ENCODE measurements at regions not wholly inside any gene's neighbourhood (a gene's known extent, or its start where the extent isn't known, plus 50 kb on each side); places are given as distances from the start of the nearest gene placed in this dataset.

DNA sequence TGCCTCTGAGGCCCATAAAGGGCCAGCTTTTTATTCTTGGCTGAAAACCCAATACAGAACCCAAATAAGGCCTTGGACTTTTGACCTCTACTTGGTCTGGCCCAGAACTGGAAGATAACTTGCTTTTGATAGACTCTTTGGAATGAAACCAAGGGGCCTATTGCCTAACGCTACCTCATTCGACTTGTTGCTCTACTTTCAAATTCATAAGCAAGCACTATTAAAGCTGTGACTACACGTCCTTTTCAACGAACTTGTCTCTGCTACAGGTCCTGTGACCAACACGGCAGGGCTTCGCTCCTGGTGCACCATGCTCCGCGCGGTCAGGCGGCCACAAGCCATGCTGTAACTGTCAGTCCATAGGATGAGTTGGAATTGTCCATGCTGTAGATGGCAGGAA is 385.4 kb downstream of the MFSD1 start:
- TF ChIP-seq YY1 (IDR thresholded peaks at IDR 0.05; ENCODE audit: low read depth) (no peak), FOSL2 (IDR thresholded peaks at IDR 0.05; ENCODE audit: borderline replicate concordance, low read depth) (no peak), CHD2 (IDR thresholded peaks at IDR 0.05; ENCODE audit: low read length, partially characterized antibody) (no peak), GABPA (IDR thresholded peaks at IDR 0.05; ENCODE audit: low read depth) (no peak), POLR2AphosphoS5 (IDR thresholded peaks at IDR 0.05; ENCODE audit: low read depth, low read length) (no peak), USF1 (IDR thresholded peaks at IDR 0.05; ENCODE audit: borderline replicate concordance, low read depth) (no peak), SIN3A (IDR thresholded peaks at IDR 0.05; ENCODE audit: borderline replicate concordance, low read depth, low read length) (no peak), RXRA (IDR thresholded peaks at IDR 0.05; ENCODE audit: borderline replicate concordance, low read depth) (no peak), GATA2 (CRISPR knock-in tag; IDR thresholded peaks at IDR 0.05) (no peak)
- TF ChIP-seq, protein P1, sequence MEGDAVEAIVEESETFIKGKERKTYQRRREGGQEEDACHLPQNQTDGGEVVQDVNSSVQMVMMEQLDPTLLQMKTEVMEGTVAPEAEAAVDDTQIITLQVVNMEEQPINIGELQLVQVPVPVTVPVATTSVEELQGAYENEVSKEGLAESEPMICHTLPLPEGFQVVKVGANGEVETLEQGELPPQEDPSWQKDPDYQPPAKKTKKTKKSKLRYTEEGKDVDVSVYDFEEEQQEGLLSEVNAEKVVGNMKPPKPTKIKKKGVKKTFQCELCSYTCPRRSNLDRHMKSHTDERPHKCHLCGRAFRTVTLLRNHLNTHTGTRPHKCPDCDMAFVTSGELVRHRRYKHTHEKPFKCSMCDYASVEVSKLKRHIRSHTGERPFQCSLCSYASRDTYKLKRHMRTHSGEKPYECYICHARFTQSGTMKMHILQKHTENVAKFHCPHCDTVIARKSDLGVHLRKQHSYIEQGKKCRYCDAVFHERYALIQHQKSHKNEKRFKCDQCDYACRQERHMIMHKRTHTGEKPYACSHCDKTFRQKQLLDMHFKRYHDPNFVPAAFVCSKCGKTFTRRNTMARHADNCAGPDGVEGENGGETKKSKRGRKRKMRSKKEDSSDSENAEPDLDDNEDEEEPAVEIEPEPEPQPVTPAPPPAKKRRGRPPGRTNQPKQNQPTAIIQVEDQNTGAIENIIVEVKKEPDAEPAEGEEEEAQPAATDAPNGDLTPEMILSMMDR (IDR thresholded peaks at IDR 0.05) = no peak
- TF ChIP-seq, protein P2, sequence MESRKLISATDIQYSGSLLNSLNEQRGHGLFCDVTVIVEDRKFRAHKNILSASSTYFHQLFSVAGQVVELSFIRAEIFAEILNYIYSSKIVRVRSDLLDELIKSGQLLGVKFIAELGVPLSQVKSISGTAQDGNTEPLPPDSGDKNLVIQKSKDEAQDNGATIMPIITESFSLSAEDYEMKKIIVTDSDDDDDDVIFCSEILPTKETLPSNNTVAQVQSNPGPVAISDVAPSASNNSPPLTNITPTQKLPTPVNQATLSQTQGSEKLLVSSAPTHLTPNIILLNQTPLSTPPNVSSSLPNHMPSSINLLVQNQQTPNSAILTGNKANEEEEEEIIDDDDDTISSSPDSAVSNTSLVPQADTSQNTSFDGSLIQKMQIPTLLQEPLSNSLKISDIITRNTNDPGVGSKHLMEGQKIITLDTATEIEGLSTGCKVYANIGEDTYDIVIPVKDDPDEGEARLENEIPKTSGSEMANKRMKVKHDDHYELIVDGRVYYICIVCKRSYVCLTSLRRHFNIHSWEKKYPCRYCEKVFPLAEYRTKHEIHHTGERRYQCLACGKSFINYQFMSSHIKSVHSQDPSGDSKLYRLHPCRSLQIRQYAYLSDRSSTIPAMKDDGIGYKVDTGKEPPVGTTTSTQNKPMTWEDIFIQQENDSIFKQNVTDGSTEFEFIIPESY (IDR thresholded peaks at IDR 0.05; ENCODE audit: borderline replicate concordance, low read depth) = no peak
- TF ChIP-seq, protein P3, sequence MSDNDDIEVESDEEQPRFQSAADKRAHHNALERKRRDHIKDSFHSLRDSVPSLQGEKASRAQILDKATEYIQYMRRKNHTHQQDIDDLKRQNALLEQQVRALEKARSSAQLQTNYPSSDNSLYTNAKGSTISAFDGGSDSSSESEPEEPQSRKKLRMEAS (IDR thresholded peaks at IDR 0.05; ENCODE audit: low read depth) = no peak
- TF ChIP-seq, protein P4, sequence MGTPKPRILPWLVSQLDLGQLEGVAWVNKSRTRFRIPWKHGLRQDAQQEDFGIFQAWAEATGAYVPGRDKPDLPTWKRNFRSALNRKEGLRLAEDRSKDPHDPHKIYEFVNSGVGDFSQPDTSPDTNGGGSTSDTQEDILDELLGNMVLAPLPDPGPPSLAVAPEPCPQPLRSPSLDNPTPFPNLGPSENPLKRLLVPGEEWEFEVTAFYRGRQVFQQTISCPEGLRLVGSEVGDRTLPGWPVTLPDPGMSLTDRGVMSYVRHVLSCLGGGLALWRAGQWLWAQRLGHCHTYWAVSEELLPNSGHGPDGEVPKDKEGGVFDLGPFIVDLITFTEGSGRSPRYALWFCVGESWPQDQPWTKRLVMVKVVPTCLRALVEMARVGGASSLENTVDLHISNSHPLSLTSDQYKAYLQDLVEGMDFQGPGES (IDR thresholded peaks at IDR 0.05; ENCODE audit: low read depth, low read length) = no peak
